Astrocyte of the spinal cord (primary cell): ENCODE measurements at regions not wholly inside any gene's neighbourhood (a gene's known extent, or its start where the extent isn't known, plus 50 kb on each side); places are given as distances from the start of the nearest gene placed in this dataset.

Source experiments
- DNase-seq: peaks from one replicate; pipeline ENCODE4 v3.0.0; 2011; ENCODE audit warnings: low read depth, low spot score
- H3K4me3 ChIP-seq: 2 replicates; pipeline ENCODE4 v1.5.1; 2011; ENCODE audit warnings: low read depth, mild to moderate bottlenecking, low read length, moderate library complexity
- CTCF ChIP-seq: IDR thresholded peaks from 2 replicates; pipeline ENCODE4 v1.5.1; 2012; ENCODE audit warnings: low read depth, mild to moderate bottlenecking, low read length, inconsistent platforms
- in situ Hi-C: cut with HindIII; loops from 2 replicates; pipeline ENCODE4 v1.10.0; 2017; ENCODE audit warnings: low sequenced_read_pairs

GRCh38 chr15:69742361-69742760 is 289.7 kb downstream of the RPLP1 start:
- in situ Hi-C loops, result no loop called here
- DNase-seq, result no peak
- TF ChIP-seq CTCF, result no peak
- no peak overlapping the region for H3K4me3 ChIP-seq

- DNase-seq, result no peak
- no peak overlapping the region for H3K4me3 ChIP-seq
- no peak for TF ChIP-seq CTCF
- in situ Hi-C loops, result no loop called here
Measured at GRCh38 chr15:69743091-69743490, 290.5 kb downstream of the RPLP1 start.

GRCh38 chr15:69744391-69745162 is 292.0 kb downstream of the RPLP1 start:
- no peak overlapping the region for H3K4me3 ChIP-seq
- no peak for DNase-seq
- in situ Hi-C loops, result no loop called here
- no peak for TF ChIP-seq CTCF

GRCh38 chr15:69747193-69747592 is 294.6 kb downstream of the RPLP1 start:
- no peak for TF ChIP-seq CTCF
- in situ Hi-C loops, result no loop called here
- H3K4me3 ChIP-seq, result no peak overlapping the region
- DNase-seq, result no peak

- DNase-seq, result no peak
- in situ Hi-C loops, result no loop called here
- no peak for TF ChIP-seq CTCF
- H3K4me3 ChIP-seq, result no peak overlapping the region
Measured at GRCh38 chr15:69748131-69748530, 295.5 kb downstream of the RPLP1 start.

GRCh38 chr15:69748576-69749185 is 296.1 kb downstream of the RPLP1 start:
- in situ Hi-C loops, result no loop called here
- TF ChIP-seq CTCF, result no peak
- H3K4me3 ChIP-seq, result no peak overlapping the region
- DNase-seq, result no peak
